Trophoblast cell (in vitro differentiated cells and primary cell): ENCODE measurements at regions not wholly inside any gene's neighbourhood (a gene's known extent, or its start where the extent isn't known, plus 50 kb on each side); places are given as distances from the start of the nearest gene placed in this dataset.

ENCODE experiments used
- DNase-seq, 2 donors: peaks; one replicate each; pipeline ENCODE4 v3.0.0-alpha.2; 2016
- H2AFZ ChIP-seq: 2 replicates; pipeline ENCODE4 v1.6.1; 2013; ENCODE audit warnings: low read length, moderate library complexity, mild to moderate bottlenecking; ENCODE audit not compliant: insufficient read depth, poor library complexity
- H2AK5ac ChIP-seq: 2 replicates; pipeline ENCODE4 v1.6.1; 2013; ENCODE audit warnings: mild to moderate bottlenecking, low read length
- H2BK120ac ChIP-seq: 2 replicates; pipeline ENCODE4 v1.6.1; 2013; ENCODE audit warnings: low read length, mild to moderate bottlenecking, moderate library complexity; ENCODE audit not compliant: insufficient read depth, poor library complexity
- H2BK12ac ChIP-seq: 2 replicates; pipeline ENCODE4 v1.6.1; 2013; ENCODE audit warnings: mild to moderate bottlenecking, low read length, moderate library complexity
- H2BK5ac ChIP-seq: 2 replicates; pipeline ENCODE4 v1.6.1; 2013; ENCODE audit warnings: low read length, low read depth, moderate library complexity, mild to moderate bottlenecking; ENCODE audit not compliant: poor library complexity
- H3K14ac ChIP-seq: 2 replicates; pipeline ENCODE4 v1.6.1; 2013; ENCODE audit warnings: mild to moderate bottlenecking, low read length
- H3K18ac ChIP-seq: 2 replicates; pipeline ENCODE4 v1.6.1; 2013; ENCODE audit warnings: mild to moderate bottlenecking, low read length
- H3K23ac ChIP-seq: 2 replicates; pipeline ENCODE4 v1.6.1; 2013; ENCODE audit warnings: low read length
- H3K27ac ChIP-seq: 2 replicates; pipeline ENCODE4 v1.5.1; 2013; ENCODE audit warnings: low read depth, mild to moderate bottlenecking, inconsistent platforms, low read length, moderate library complexity
- H3K27me3 ChIP-seq: 2 replicates; pipeline ENCODE4 v1.6.1; 2013; ENCODE audit warnings: inconsistent platforms, mild to moderate bottlenecking, low read length, moderate library complexity; ENCODE audit not compliant: insufficient read depth
- H3K36me3 ChIP-seq, 2 experiments: 1 replicate in 1 of 2; 2 replicates in 1 of 2; pipeline ENCODE4 v1.6.1; 2013; ENCODE audit warnings: low read length in 2 of 2, mild to moderate bottlenecking in 2 of 2, moderate library complexity in 1 of 2; ENCODE audit not compliant: insufficient read depth in 2 of 2, control insufficient read depth in 1 of 2
- H3K4ac ChIP-seq: 2 replicates; pipeline ENCODE4 v1.6.1; 2013; ENCODE audit warnings: low read depth, mild to moderate bottlenecking, low read length, moderate library complexity
- H3K4me1 ChIP-seq, 2 experiments: 1 replicate in 1 of 2; 2 replicates in 1 of 2; pipeline ENCODE4 v1.6.1; 2013; ENCODE audit warnings: low read length in 2 of 2, mild to moderate bottlenecking in 2 of 2, moderate library complexity in 1 of 2; ENCODE audit not compliant: insufficient read depth in 2 of 2, control insufficient read depth in 1 of 2
- H3K4me2 ChIP-seq: 2 replicates; pipeline ENCODE4 v1.6.1; 2013; ENCODE audit warnings: inconsistent platforms, mild to moderate bottlenecking, low read length, moderate library complexity
- H3K4me3 ChIP-seq: 2 replicates; pipeline ENCODE4 v1.5.1; 2013; ENCODE audit warnings: mild to moderate bottlenecking, low read depth, low read length, inconsistent platforms
- H3K79me1 ChIP-seq: one replicate; pipeline ENCODE4 v1.6.1; 2013; ENCODE audit warnings: low read length
- H3K79me2 ChIP-seq: 2 replicates; pipeline ENCODE4 v1.6.1; 2013; ENCODE audit warnings: low read length, mild to moderate bottlenecking; ENCODE audit not compliant: control insufficient read depth, insufficient read depth, poor library complexity
- H3K9ac ChIP-seq: 2 replicates; pipeline ENCODE4 v1.6.1; 2013; ENCODE audit warnings: mild to moderate bottlenecking, low read length
- H3K9me3 ChIP-seq: 2 replicates; pipeline ENCODE4 v1.6.1; 2013; ENCODE audit warnings: low read depth, mild to moderate bottlenecking, control low read depth, inconsistent platforms, low read length; ENCODE audit not compliant: insufficient read depth
- H4K12ac ChIP-seq: 2 replicates; pipeline ENCODE4 v1.6.1; 2013; ENCODE audit warnings: low read depth, mild to moderate bottlenecking, low read length, moderate library complexity
- H4K8ac ChIP-seq: 2 replicates; pipeline ENCODE4 v1.6.1; 2013; ENCODE audit warnings: low read depth, mild to moderate bottlenecking, low read length, moderate library complexity
- H4K91ac ChIP-seq: one replicate; pipeline ENCODE4 v1.6.1; 2013; ENCODE audit warnings: low read depth, mild to moderate bottlenecking, low read length, moderate library complexity
- WGBS: extraction: QIAGEN DNeasy Blood & Tissue Kit; methylation state at CpG from one replicate; pipeline ENCODE4 v1.1.7; 2013; ENCODE audit warnings: missing lambda C conversion rate; ENCODE audit not compliant: insufficient read length, insufficient coverage; ENCODE audit errors: extremely low coverage; 5-methylcytosine and 5-hydroxymethylcytosine counted together

GRCh38 chr6:102631921-102632320, 1238.4 kb downstream of the GRIK2 start:
- no peaks in the 10 kb centered on the region for H3K27me3 ChIP-seq
- whole genome bisulfite sequencing, result no CpG with 5 or more reads among the region's 5 CpGs
- DNase-seq, result no peak
- no peaks in the 10 kb centered on the region for H3K79me1 ChIP-seq
- no peak overlapping the region for H3K27ac ChIP-seq
- no peak overlapping the region for H4K91ac ChIP-seq
- no peak overlapping the region for H4K8ac ChIP-seq
- no peak overlapping the region for H2BK120ac ChIP-seq
- H2BK5ac ChIP-seq, result no peak overlapping the region
- H3K9me3 ChIP-seq, result no peaks in the 10 kb centered on the region
- H3K23ac ChIP-seq, result no peak overlapping the region
- no peak overlapping the region for H4K12ac ChIP-seq
- no peak overlapping the region for H3K4me3 ChIP-seq
- H2BK12ac ChIP-seq, result no peak overlapping the region
- H3K36me3 ChIP-seq, result no peaks in the 10 kb centered on the region
- no peak overlapping the region for H3K14ac ChIP-seq
- H3K18ac ChIP-seq, result no peak overlapping the region
- H2AFZ ChIP-seq, result no peak overlapping the region
- no peak overlapping the region for H3K4ac ChIP-seq
- no peaks in the 10 kb centered on the region for H3K4me1 ChIP-seq
- no peak overlapping the region for H2AK5ac ChIP-seq
- no peaks in the 10 kb centered on the region for H3K79me2 ChIP-seq
- H3K9ac ChIP-seq, result no peak overlapping the region
- no peak overlapping the region for H3K4me2 ChIP-seq

- Histone ChIP-seq H3K18ac (no peak overlapping the region), H3K27me3 (no peaks in the 10 kb centered on the region), H3K4me1 (no peaks in the 10 kb centered on the region), H2AK5ac (no peak overlapping the region), H4K12ac (no peak overlapping the region), H3K4ac (no peak overlapping the region), H3K9me3 (no peaks in the 10 kb centered on the region), H4K8ac (no peak overlapping the region), H3K23ac (no peak overlapping the region), H3K14ac (no peak overlapping the region), H2BK120ac (no peak overlapping the region), H2BK5ac (no peak overlapping the region), H3K79me1 (no peaks in the 10 kb centered on the region), H4K91ac (no peak overlapping the region), H3K4me3 (no peak overlapping the region), H2BK12ac (no peak overlapping the region), H3K4me2 (no peak overlapping the region), H3K9ac (no peak overlapping the region), H3K36me3 (no peaks in the 10 kb centered on the region), H2AFZ (no peak overlapping the region), H3K79me2 (no peaks in the 10 kb centered on the region), H3K27ac (no peak overlapping the region)
- no peak for DNase-seq
Measured at GRCh38 chr6:102623201-102623600, 1229.7 kb downstream of the GRIK2 start.

DNA sequence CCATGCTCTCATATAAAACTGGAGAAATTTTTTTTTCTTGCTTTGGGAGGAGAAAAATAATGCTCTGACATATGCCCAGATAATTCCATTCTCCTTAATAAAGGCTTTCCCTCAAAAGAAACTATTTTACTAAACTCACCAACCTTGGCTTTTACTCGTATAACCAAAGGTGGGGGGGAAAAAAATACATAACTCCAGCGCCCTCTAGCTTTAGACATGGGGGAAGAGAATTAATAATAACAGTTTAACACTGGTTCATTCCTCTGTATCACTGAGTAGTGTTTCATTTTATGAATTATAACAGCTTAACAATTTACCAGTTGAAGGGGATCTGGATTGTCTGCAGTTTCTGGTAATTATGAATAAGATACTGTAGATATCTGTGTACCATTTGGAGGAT, 1226.1 kb downstream of the GRIK2 start:
- Histone ChIP-seq H3K14ac (no peak overlapping the region), H2BK120ac (no peak overlapping the region), H3K18ac (no peak overlapping the region), H3K9me3 (no peaks in the 10 kb centered on the region), H4K91ac (no peak overlapping the region), H3K4me2 (no peak overlapping the region), H4K12ac (no peak overlapping the region), H2BK12ac (no peak overlapping the region), H3K4me1 (no peaks in the 10 kb centered on the region), H3K79me1 (no peaks in the 10 kb centered on the region), H3K27me3 (no peaks in the 10 kb centered on the region), H3K36me3 (no peaks in the 10 kb centered on the region), H3K9ac (no peak overlapping the region), H3K27ac (no peak overlapping the region), H2BK5ac (no peak overlapping the region), H2AFZ (no peak overlapping the region), H2AK5ac (no peak overlapping the region), H3K4me3 (no peak overlapping the region), H4K8ac (no peak overlapping the region), H3K23ac (no peak overlapping the region), H3K4ac (no peak overlapping the region), H3K79me2 (no peaks in the 10 kb centered on the region)
- no CpG with 5 or more reads among the region's 2 CpGs for WGBS
- DNase-seq, result peak; percentile 4 to 44

DNA sequence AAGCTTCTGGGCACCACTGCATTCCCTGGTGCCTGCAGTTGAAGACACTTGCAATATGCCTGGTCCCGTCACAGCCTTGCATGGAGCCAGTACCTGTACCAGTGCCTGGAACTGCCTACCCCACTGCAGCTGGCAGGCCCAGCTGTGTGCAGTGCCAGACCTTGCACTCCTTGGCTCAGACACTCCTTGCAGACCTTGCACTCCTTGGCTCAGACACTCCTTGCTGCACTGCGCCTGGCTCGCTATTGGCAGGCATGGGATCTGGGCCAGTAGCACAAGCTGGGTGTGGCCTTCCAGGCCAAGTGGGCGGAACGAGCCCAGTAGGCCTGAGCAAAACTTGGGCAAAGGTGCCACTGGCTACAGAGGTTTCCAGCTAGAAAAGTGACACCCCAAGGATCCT, 1189.1 kb downstream of the GRIK2 start:
- H3K14ac ChIP-seq, result no peak overlapping the region
- no peak overlapping the region for H4K12ac ChIP-seq
- no peaks in the 10 kb centered on the region for H3K36me3 ChIP-seq
- no peak overlapping the region for H2BK5ac ChIP-seq
- no peaks in the 10 kb centered on the region for H3K79me1 ChIP-seq
- no peak overlapping the region for H2AK5ac ChIP-seq
- H3K23ac ChIP-seq, result no peak overlapping the region
- H3K18ac ChIP-seq, result no peak overlapping the region
- H3K27me3 ChIP-seq, result no peaks in the 10 kb centered on the region
- no peak overlapping the region for H4K8ac ChIP-seq
- H3K4ac ChIP-seq, result no peak overlapping the region
- H2BK120ac ChIP-seq, result no peak overlapping the region
- H3K27ac ChIP-seq, result no peak overlapping the region
- WGBS, result no CpG with 5 or more reads among the region's 5 CpGs
- no peak overlapping the region for H2BK12ac ChIP-seq
- peaks cover 12% of the 10 kb centered on the region for H3K9me3 ChIP-seq
- H2AFZ ChIP-seq, result no peak overlapping the region
- DNase-seq, result no peak
- H3K4me1 ChIP-seq, result no peaks in the 10 kb centered on the region
- H3K4me2 ChIP-seq, result no peak overlapping the region
- H3K4me3 ChIP-seq, result no peak overlapping the region
- H3K79me2 ChIP-seq, result no peaks in the 10 kb centered on the region
- no peak overlapping the region for H3K9ac ChIP-seq
- no peak overlapping the region for H4K91ac ChIP-seq
